NCI-H748 (cell line): ENCODE measurements at regions not wholly inside any gene's neighbourhood (a gene's known extent, or its start where the extent isn't known, plus 50 kb on each side); places are given as distances from the start of the nearest gene placed in this dataset.

Source experiments
- DNase-seq: peaks from one replicate; lab custom pipeline; 2025; ENCODE audit not compliant: unreplicated experiment; lab: John Stamatoyannopoulos, UW

DNA sequence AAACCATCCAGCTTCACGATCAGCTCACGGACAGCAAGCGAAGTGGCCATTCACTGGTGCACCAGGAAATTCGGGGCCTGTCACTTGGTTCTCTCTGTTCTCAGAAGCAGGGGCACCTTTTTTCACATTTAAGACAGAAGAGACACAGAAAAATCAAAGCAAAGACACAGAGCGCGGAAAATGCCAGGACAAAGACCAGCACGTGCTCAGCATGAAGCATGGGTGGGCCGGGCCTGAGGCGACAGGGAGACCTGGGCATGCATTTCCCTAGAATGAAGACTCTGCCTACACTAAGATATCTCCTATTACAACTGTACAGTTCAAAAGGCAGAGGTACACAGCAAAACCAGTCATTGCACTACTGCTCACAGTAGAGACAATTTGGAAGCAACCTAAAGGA, 117.4 kb upstream of the ID2 start:
- no peak for DNase-seq

GRCh38 chr2:8565399-8566154, 116.3 kb upstream of the ID2 start:
- no peak for DNase-seq

GRCh38 chr2:8566155-8566670, 115.6 kb upstream of the ID2 start:
- DNase-seq = no peak

DNA sequence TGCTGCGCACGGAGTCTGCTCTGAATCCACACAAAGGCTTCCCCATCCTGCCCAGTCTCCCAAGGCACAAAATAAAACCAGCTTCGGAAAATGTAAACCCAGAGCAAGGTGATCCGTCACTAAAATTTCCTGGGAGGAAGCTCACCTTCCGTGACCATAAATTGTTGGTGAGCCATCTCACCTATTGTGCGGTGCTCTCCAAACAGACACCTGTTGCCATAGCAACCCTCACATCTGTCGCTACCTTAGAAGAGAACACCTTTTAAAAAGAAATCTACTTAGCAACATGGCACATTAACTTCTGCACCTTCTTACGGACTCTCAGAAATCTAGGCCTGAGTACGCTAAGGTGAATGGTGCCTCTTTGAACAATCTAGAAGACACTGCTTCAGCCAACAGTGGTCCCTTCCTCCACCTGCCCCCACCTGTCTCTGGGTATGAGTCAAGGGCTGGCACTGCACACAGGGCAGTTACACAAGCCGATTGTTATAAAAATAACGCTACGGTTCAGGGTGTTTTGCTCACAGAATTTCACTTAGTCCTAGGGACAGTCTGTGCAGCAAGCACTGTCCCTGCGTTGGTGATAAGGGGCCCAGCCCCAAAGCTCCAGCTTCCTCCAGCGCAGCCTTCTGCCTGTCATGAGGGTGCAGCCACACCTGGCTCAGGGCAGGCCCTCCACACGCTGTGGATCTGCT, 114.9 kb upstream of the ID2 start:
- peak; percentile 98 for DNase-seq

DNA sequence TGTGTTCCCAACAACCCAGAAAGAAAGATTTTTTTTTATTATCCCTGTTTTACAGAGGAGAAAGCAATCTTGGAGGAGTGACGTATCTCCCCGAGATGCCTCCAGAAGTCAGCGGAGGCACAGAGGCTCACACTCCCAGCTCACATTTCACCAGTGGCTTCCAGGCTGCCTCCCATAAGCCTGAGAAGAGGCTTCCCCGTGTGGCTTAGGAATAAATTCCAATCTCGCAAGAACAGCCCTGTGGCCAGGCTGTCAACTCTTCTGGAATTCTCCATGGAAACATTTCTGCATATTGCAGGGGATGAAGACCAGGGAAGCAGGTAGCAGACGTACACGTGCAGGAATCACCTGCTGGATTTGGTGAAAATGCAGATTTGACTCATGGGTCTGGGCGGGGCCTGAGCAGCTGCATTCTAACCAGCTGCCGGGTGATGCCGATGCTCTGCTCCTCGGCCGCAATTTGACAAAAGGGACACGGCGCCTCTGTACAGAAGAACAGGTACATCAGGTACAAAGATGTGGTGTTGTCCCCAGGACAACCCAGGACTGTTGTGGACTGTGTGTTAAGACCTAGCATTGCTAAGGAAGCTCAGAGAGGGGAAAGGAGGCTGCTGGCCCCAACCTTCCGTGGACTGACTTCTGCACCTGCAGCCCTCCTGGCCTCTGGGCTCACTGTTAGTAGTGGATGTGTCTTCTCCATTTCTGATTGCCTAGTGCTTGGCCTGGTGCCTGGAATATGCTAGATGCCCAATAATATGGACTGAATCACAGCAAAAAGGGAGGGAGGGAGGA, 114.2 kb upstream of the ID2 start:
- DNase-seq = peak; percentile 89

- DNase-seq = no peak
Observed at GRCh38 chr2:8568543-8569302, 113.1 kb upstream of the ID2 start.

- peak; percentile 52 for DNase-seq
Observed at GRCh38 chr2:8569332-8569930, 112.4 kb upstream of the ID2 start.

GRCh38 chr2:8570637-8571036, 111.2 kb upstream of the ID2 start:
- no peak for DNase-seq

GRCh38 chr2:8571301-8571791, 110.5 kb upstream of the ID2 start:
- no peak for DNase-seq

- peak; percentile 93 for DNase-seq
Observed at GRCh38 chr2:8571792-8572499, 109.9 kb upstream of the ID2 start.

DNA sequence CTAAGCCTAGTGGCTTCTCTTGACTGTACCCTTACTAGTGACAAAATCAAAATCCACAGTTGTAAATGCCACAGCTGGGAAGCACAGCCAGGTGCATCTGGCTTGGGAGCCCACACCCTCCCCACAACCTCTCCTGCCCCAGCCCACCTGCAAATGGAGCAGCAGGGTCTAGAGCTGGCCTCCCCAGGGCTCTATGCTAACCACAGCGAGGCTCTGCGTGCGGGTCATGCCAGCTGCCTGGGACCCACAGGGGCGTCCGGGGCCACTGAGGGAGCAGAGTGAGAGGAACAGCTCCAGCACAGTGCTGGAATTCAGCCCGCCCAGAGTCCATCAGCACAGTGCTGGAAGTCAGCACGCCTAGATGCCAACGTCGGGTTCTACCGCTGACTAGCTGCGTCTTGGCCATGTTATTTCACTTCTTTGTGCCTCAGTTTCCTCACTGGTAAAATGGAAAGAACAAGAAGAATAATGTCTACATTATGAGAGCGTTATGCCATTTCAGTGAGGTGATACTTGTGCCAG, 109.1 kb upstream of the ID2 start:
- peak; percentile 33 for DNase-seq

GRCh38 chr2:8573234-8573941, 108.5 kb upstream of the ID2 start:
- DNase-seq = peak; percentile 99

GRCh38 chr2:8573942-8574195, 108.0 kb upstream of the ID2 start:
- DNase-seq = no peak

DNA sequence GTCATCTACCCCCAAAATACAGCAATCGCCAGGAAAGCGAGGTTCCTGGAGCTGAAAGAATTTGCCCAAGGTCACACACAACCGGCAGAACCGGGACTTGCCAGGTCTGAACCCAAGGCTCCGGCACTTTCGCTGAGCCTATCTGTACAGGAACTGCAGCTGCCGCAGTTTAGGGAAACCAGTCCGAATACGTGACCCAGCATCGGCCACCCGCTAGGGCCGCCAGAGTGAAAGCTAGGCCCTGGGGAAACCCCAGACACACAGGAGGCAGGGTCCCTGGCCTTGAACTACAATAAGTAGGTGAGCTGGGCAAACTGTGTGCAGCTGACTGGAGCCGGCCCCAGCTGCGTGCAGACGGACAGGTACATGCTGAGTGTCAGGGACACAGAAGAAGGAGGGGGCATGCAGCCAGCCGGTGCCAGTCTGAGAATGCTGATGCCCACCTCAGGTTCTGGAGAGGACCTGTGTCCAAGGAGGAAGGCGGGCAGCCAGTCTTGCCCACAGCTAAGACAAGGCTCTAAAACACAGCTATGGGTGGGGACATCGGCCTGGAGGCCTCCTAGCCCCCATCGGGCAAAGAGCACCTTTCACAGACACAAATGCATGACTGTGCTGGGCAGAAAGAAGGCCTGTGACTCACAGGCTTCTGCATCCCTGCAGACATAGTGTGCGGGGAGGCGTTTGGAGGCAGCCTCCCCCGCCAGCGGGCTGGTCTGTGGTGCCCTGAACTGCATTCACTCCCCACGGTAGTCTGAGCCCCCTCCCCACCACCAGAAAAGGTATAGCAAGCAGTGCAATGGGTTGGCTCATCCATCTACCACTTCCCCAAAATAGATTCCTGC, 107.4 kb upstream of the ID2 start:
- DNase-seq = peak; percentile 36

DNA sequence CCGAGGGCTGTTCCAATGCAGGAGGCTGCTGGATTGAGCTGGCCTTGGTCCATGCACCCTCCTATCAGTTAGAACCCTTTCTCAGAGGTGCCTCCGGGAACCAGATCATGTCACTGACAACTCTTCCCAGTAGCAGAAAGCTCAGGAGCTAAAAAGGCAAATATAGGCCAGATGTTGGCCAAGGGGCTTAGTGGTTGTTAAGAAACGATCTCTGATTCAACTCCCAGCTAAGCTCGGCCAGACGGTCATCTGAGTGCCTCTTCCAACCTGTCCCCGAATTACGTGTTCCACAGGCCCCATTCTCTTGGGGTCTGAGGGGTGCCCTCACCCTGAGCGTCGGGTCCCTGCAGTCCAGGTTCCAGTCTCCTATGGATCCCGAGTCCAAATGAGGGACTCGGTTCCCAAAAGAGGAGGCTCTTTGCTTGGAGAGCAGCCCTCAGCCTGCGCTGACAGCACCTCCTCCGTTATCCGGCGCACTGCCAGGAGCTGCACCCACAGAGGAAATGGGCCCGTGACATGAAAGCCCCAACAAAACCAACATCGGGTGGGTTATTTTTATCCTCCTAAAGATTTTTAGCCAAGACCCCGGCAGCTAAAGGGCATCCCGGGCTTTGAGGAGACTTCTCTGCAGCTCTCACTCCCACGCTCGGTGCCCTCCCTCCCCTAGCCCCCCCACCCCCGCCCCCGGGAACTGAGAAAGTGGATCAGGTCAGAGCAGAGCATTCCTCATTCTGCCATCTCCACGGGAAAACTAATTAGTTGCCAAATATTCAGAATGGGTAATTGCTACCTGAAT, 106.6 kb upstream of the ID2 start:
- no peak for DNase-seq

DNA sequence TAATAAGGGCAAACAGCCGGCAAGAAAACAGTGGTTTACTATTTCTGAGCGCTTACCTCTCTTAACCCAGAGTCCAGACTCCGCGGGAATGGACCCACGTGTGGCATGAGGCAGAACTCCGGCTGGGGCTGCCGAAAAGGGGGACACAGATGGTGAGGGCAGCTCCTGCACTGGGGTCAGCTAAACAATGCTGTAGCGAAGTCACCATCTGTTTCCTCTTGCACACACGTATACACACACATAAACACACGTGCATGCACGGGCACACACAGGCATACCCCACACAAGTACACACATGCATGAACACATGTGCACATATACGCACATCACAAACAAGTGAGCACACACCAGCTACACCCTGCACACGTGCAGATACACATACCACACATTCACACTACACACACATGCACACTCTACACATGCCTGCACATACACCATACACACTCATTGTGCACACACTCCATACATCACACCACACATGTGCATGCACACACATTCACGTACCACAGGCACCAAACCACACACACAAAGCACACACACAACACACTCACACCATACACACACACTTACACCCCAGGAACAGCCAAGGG, 105.9 kb upstream of the ID2 start:
- DNase-seq = peak; percentile 66

GRCh38 chr2:8576525-8577167, 105.2 kb upstream of the ID2 start:
- no peak for DNase-seq
